H9 (cell line): ENCODE measurements at regions not wholly inside any gene's neighbourhood (a gene's known extent, or its start where the extent isn't known, plus 50 kb on each side); places are given as distances from the start of the nearest gene placed in this dataset.

ENCODE experiments used
- DNase-seq: peaks from one replicate; pipeline ENCODE4 v3.0.0-alpha.2; 2017
- H2AFZ ChIP-seq: one replicate; pipeline ENCODE4 v1.6.1; 2013; ENCODE audit warnings: mild to moderate bottlenecking, low read length, control low read depth, moderate library complexity
- H2AK5ac ChIP-seq: 2 replicates; pipeline ENCODE4 v1.6.1; 2013; ENCODE audit warnings: low read length, control low read depth, mixed read lengths; ENCODE audit not compliant: insufficient read length
- H2BK120ac ChIP-seq: one replicate; pipeline ENCODE4 v1.6.1; 2013; ENCODE audit warnings: low read depth, mild to moderate bottlenecking, low read length, control low read depth, inconsistent platforms; ENCODE audit not compliant: poor library complexity, severe bottlenecking
- H2BK12ac ChIP-seq: 2 replicates; pipeline ENCODE4 v1.6.1; 2013; ENCODE audit warnings: low read length, control low read depth, mixed read lengths, low read depth; ENCODE audit not compliant: insufficient read length
- H2BK15ac ChIP-seq: 2 replicates; pipeline ENCODE4 v1.6.1; 2013; ENCODE audit warnings: low read depth, low read length, control low read depth
- H2BK20ac ChIP-seq: one replicate; pipeline ENCODE4 v1.6.1; 2013; ENCODE audit warnings: low read depth, mild to moderate bottlenecking, low read length, control low read depth, inconsistent platforms; ENCODE audit not compliant: poor library complexity, severe bottlenecking
- H2BK5ac ChIP-seq: 2 replicates; pipeline ENCODE4 v1.6.1; 2013; ENCODE audit warnings: low read length, control low read depth, mixed read lengths; ENCODE audit not compliant: insufficient read length
- H3K14ac ChIP-seq: 2 replicates; pipeline ENCODE4 v1.6.1; 2013; ENCODE audit warnings: low read length, control low read depth; ENCODE audit not compliant: insufficient read depth
- H3K18ac ChIP-seq: 2 replicates; pipeline ENCODE4 v1.6.1; 2013; ENCODE audit warnings: low read depth, mild to moderate bottlenecking, mixed read lengths, low read length, control low read depth; ENCODE audit not compliant: insufficient read length
- H3K23ac ChIP-seq: 2 replicates; pipeline ENCODE4 v1.6.1; 2013; ENCODE audit warnings: low read length, control low read depth, mixed read lengths, low read depth; ENCODE audit not compliant: insufficient read length
- H3K23me2 ChIP-seq: 2 replicates; pipeline ENCODE4 v1.6.1; 2013; ENCODE audit warnings: low read depth, mild to moderate bottlenecking, mixed read lengths, low read length, control low read depth; ENCODE audit not compliant: insufficient read length, poor library complexity, severe bottlenecking
- H3K27ac ChIP-seq: 2 replicates; pipeline ENCODE4 v1.5.1; 2013; ENCODE audit warnings: low read length, control low read depth, mixed read lengths, low read depth; ENCODE audit not compliant: insufficient read length
- H3K27me3 ChIP-seq: 2 replicates; pipeline ENCODE4 v1.6.1; 2013; ENCODE audit warnings: low read length, control low read depth, inconsistent platforms; ENCODE audit not compliant: insufficient read depth
- H3K4ac ChIP-seq: 2 replicates; pipeline ENCODE4 v1.6.1; 2013; ENCODE audit warnings: low read depth, mild to moderate bottlenecking, control low read depth, inconsistent platforms, low read length, moderate library complexity
- H3K4me1 ChIP-seq: 2 replicates; pipeline ENCODE4 v1.6.1; 2013; ENCODE audit warnings: low read length, control low read depth, inconsistent platforms; ENCODE audit not compliant: insufficient read depth
- H3K4me2 ChIP-seq: 2 replicates; pipeline ENCODE4 v1.6.1; 2013; ENCODE audit warnings: low read length, control low read depth, mixed read lengths; ENCODE audit not compliant: insufficient read length, insufficient read depth
- H3K56ac ChIP-seq: 2 replicates; pipeline ENCODE4 v1.6.1; 2013; ENCODE audit warnings: low read depth, mild to moderate bottlenecking, mixed read lengths, low read length, control low read depth; ENCODE audit not compliant: insufficient read length
- H3K79me1 ChIP-seq: 2 replicates; pipeline ENCODE4 v1.6.1; 2013; ENCODE audit warnings: low read depth, mild to moderate bottlenecking, moderate library complexity, low read length, control low read depth, inconsistent platforms; ENCODE audit not compliant: insufficient read depth, poor library complexity, severe bottlenecking
- H3K79me2 ChIP-seq: 2 replicates; pipeline ENCODE4 v1.6.1; 2013; ENCODE audit warnings: low read length, control low read depth, inconsistent platforms; ENCODE audit not compliant: insufficient read depth
- H3K9ac ChIP-seq: 2 replicates; pipeline ENCODE4 v1.6.1; 2013; ENCODE audit warnings: low read length, control low read depth, mixed read lengths; ENCODE audit not compliant: insufficient read length; ENCODE audit errors: extremely low read depth
- H3K9me3 ChIP-seq: one replicate; pipeline ENCODE4 v1.6.1; 2013; ENCODE audit warnings: low read depth, low read length, inconsistent platforms; ENCODE audit not compliant: control insufficient read depth
- H3T11ph ChIP-seq: one replicate; pipeline ENCODE4 v1.6.1; 2013; ENCODE audit warnings: mild to moderate bottlenecking, low read length, control low read depth, inconsistent platforms
- H4K20me1 ChIP-seq: one replicate; pipeline ENCODE4 v1.6.1; 2013; ENCODE audit not compliant: control insufficient read depth, insufficient read length, insufficient read depth
- H4K5ac ChIP-seq: 2 replicates; pipeline ENCODE4 v1.6.1; 2013; ENCODE audit warnings: low read depth, mild to moderate bottlenecking, mixed read lengths, low read length, control low read depth; ENCODE audit not compliant: insufficient read length
- H4K8ac ChIP-seq: replicated peaks from 2 replicates; pipeline ENCODE4 v1.6.1; 2013; ENCODE audit warnings: low read length, control low read depth, mixed read lengths, low read depth; ENCODE audit not compliant: insufficient read length
- H4K91ac ChIP-seq: 2 replicates; pipeline ENCODE4 v1.6.1; 2013; ENCODE audit warnings: low read depth, mild to moderate bottlenecking, moderate library complexity, mixed read lengths, low read length, control low read depth; ENCODE audit not compliant: insufficient read length
- H3K27ac Mint-ChIP-seq, 3 experiments: 2 replicates in 2 of 3; 3 replicates in 1 of 3; pipeline ENCODE4 v1.8.0; 2020 to 2021; ENCODE audit warnings: mixed read lengths in 3 of 3, mild to moderate bottlenecking in 1 of 3, moderate library complexity in 1 of 3
- H3K27me3 Mint-ChIP-seq: 2 replicates; pipeline ENCODE4 v1.8.0; 2021; ENCODE audit warnings: low read depth, mild to moderate bottlenecking, moderate library complexity, mixed read lengths
- H3K36me3 Mint-ChIP-seq, 3 experiments: 2 replicates in 2 of 3; 3 replicates in 1 of 3; pipeline ENCODE4 v1.8.0; 2020 to 2021; ENCODE audit warnings: low read depth in 3 of 3, mixed read lengths in 3 of 3; ENCODE audit not compliant: insufficient read depth in 1 of 3
- H3K4me1 Mint-ChIP-seq, 2 experiments: 2 replicates each; pipeline ENCODE4 v1.8.0; 2020; ENCODE audit warnings: mixed read lengths in 2 of 2
- H3K4me3 Mint-ChIP-seq, 2 experiments: 2 replicates in 1 of 2; 3 replicates in 1 of 2; pipeline ENCODE4 v1.8.0; 2020 to 2021; ENCODE audit warnings: mild to moderate bottlenecking in 2 of 2, mixed read lengths in 2 of 2, moderate library complexity in 1 of 2
- H3K9me3 Mint-ChIP-seq, 2 experiments: 2 replicates in 1 of 2; 3 replicates in 1 of 2; pipeline ENCODE4 v1.8.0; 2020; ENCODE audit warnings: mild to moderate bottlenecking in 2 of 2, mixed read lengths in 2 of 2, moderate library complexity in 1 of 2
- WGBS: extraction: QIAGEN DNeasy Blood & Tissue Kit; methylation state at CpG from one replicate; pipeline ENCODE4 v1.1.7; 2013; ENCODE audit warnings: missing lambda C conversion rate, low lambda C conversion rate, mixed read lengths; ENCODE audit not compliant: insufficient read length; ENCODE audit errors: extremely low coverage; 5-methylcytosine and 5-hydroxymethylcytosine counted together
- TF ChIP-seq, protein P1 (sequence below): fragments of 200-600 bp; sonication (generic); conservative IDR thresholded peaks from 3 replicates; pipeline ENCODE4 v1.8.0; 2021; ENCODE audit warnings: antibody characterized with exemption, mild to moderate bottlenecking

DNA sequence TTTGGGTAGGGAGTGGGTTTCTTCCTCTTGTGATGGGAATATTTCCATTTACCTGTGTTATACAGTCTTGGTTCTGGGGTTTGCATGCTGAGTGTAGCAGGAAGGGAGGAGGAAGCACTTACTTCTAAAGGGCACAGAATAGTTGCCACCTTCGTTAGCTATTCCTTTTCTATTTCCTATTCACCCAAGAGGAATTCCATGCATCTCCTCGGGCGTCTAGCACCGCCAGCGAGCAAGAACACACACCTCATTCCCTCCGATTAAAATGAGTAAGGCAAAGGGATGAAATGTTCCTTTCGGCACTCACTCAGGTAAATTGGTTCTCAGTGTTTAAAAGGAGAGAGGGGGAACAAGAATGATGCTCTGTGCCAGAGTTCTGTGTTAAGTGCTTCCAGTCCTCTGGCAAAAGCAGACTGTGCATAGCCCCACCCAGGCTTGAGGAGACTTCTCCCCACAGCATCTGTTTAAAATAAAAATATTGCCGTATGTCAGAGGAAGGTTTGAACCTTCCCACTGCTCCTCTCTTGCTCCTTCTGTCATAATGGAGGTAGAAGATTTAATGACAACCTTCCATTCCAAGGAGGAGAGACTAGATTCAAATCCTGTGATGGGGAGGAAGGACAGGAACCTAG lies 351.4 kb downstream of the PTTG2 start:
- Mint-ChIP-seq H3K4me3 (no peak overlapping the region), H3K9me3 (no peaks in the 10 kb centered on the region), H3K4me1 (peaks cover 3 to 6% of the 10 kb centered on the region in 2 experiments; a peak in 3 of 4 replicates), H3K36me3 (no peaks in the 10 kb centered on the region), H3K27me3 (peaks cover 2% of the 10 kb centered on the region; the same call in 1 of the 2 replicates), H3K27ac (no peak overlapping the region; a peak in 1 of 7 replicates)
- Histone ChIP-seq H3K27ac (no peak overlapping the region), H3K56ac (no peak overlapping the region), H3K4me1 (peaks cover 3% of the 10 kb centered on the region), H3K18ac (no peak overlapping the region), H4K5ac (no peak overlapping the region), H2BK120ac (no peak overlapping the region), H3K14ac (no peak overlapping the region), H2BK5ac (no peak overlapping the region), H4K91ac (no peak overlapping the region), H4K8ac (no peak overlapping the region), H2BK20ac (no peak overlapping the region), H3K9ac (no peak overlapping the region), H3K4ac (no peak overlapping the region), H2BK15ac (no peak overlapping the region), H3K9me3 (no peaks in the 10 kb centered on the region), H3K4me2 (no peak overlapping the region), H2AK5ac (no peak overlapping the region), H3K79me2 (no peaks in the 10 kb centered on the region), H2AFZ (no peak overlapping the region), H3T11ph (no peak overlapping the region), H3K23ac (no peak overlapping the region), H3K23me2 (no peaks in the 10 kb centered on the region), H3K27me3 (no peaks in the 10 kb centered on the region), H3K79me1 (no peaks in the 10 kb centered on the region), H4K20me1 (no peaks in the 10 kb centered on the region), H2BK12ac (no peak overlapping the region)
- no CpG with 5 or more reads among the region's 8 CpGs for WGBS
- no peak for DNase-seq
- TF ChIP-seq, protein P1, sequence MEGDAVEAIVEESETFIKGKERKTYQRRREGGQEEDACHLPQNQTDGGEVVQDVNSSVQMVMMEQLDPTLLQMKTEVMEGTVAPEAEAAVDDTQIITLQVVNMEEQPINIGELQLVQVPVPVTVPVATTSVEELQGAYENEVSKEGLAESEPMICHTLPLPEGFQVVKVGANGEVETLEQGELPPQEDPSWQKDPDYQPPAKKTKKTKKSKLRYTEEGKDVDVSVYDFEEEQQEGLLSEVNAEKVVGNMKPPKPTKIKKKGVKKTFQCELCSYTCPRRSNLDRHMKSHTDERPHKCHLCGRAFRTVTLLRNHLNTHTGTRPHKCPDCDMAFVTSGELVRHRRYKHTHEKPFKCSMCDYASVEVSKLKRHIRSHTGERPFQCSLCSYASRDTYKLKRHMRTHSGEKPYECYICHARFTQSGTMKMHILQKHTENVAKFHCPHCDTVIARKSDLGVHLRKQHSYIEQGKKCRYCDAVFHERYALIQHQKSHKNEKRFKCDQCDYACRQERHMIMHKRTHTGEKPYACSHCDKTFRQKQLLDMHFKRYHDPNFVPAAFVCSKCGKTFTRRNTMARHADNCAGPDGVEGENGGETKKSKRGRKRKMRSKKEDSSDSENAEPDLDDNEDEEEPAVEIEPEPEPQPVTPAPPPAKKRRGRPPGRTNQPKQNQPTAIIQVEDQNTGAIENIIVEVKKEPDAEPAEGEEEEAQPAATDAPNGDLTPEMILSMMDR, result no peak
